NCI-H1436 treated with DMSO at 0.1 percent for 48 hours (cell line): ENCODE measurements at regions not wholly inside any gene's neighbourhood (a gene's known extent, or its start where the extent isn't known, plus 50 kb on each side); places are given as distances from the start of the nearest gene placed in this dataset.

Source experiments
- DNase-seq: peaks from one replicate; lab custom pipeline; 2025; lab: John Stamatoyannopoulos, UW

- DNase-seq = no peak
Measured at GRCh38 chr1:38539931-38540330, 319.6 kb downstream of the RRAGC start.

- no peak for DNase-seq
Measured at GRCh38 chr1:38538834-38539233, 320.7 kb downstream of the RRAGC start.

- no peak for DNase-seq
Measured at GRCh38 chr1:38536089-38536488, 323.5 kb downstream of the RRAGC start.

GRCh38 chr1:38534473-38534823, 325.1 kb downstream of the RRAGC start:
- DNase-seq = no peak

- DNase-seq = no peak
Measured at GRCh38 chr1:38533772-38534472, 325.6 kb downstream of the RRAGC start.

GRCh38 chr1:38530957-38531356, 328.6 kb downstream of the RRAGC start:
- no peak for DNase-seq

- no peak for DNase-seq
Measured at GRCh38 chr1:38529946-38530345, 329.6 kb downstream of the RRAGC start.

- no peak for DNase-seq
Measured at GRCh38 chr1:38529391-38529790, 330.2 kb downstream of the RRAGC start.

GRCh38 chr1:38528623-38529022, 330.9 kb downstream of the RRAGC start:
- DNase-seq = no peak

- DNase-seq = no peak
Measured at GRCh38 chr1:38527373-38527966, 332.1 kb downstream of the RRAGC start.

- no peak for DNase-seq
Measured at GRCh38 chr1:38526046-38526445, 333.5 kb downstream of the RRAGC start.

- no peak for DNase-seq
Measured at GRCh38 chr1:38525343-38526043, 334.1 kb downstream of the RRAGC start.

- DNase-seq = no peak
Measured at GRCh38 chr1:38524025-38524641, 335.4 kb downstream of the RRAGC start.

- no peak for DNase-seq
Measured at GRCh38 chr1:38523568-38523939, 336.0 kb downstream of the RRAGC start.

- no peak for DNase-seq
Measured at GRCh38 chr1:38522915-38523567, 336.5 kb downstream of the RRAGC start.

GRCh38 chr1:38516560-38516959, 343.0 kb downstream of the RRAGC start:
- DNase-seq = no peak

GRCh38 chr1:38512789-38513188, 346.8 kb downstream of the RRAGC start:
- DNase-seq = no peak

- DNase-seq = no peak
Measured at GRCh38 chr1:38512024-38512767, 347.4 kb downstream of the RRAGC start.

- DNase-seq = no peak
Measured at GRCh38 chr1:38508232-38508631, 351.3 kb downstream of the RRAGC start.

- no peak for DNase-seq
Measured at GRCh38 chr1:38507563-38507962, 352.0 kb downstream of the RRAGC start.

GRCh38 chr1:38505944-38506343, 353.6 kb downstream of the RRAGC start:
- no peak for DNase-seq

- DNase-seq = no peak
Measured at GRCh38 chr1:38502758-38503157, 356.8 kb downstream of the RRAGC start.
